HAP-1 (cell line): ENCODE measurements at regions not wholly inside any gene's neighbourhood (a gene's known extent, or its start where the extent isn't known, plus 50 kb on each side); places are given as distances from the start of the nearest gene placed in this dataset.

Experiments
- DNase-seq, 2 experiments: peaks; one replicate each; pipeline ENCODE4 v3.0.0-alpha.2; 2016 to 2020; ENCODE audit warnings: low spot score in 2 of 2
- H3K27me3 ChIP-seq: fragments of 250-450 bp; sonication (Bioruptor Pico); 2 replicates; pipeline ENCODE4 v1.5.1; 2020; ENCODE audit warnings: low read depth, mild to moderate bottlenecking, moderate library complexity
- H3K36me3 ChIP-seq: fragments of 250-450 bp; sonication (Bioruptor Pico); replicated peaks from 2 replicates; pipeline ENCODE4 v1.5.1; 2020; ENCODE audit warnings: mild to moderate bottlenecking
- H3K4me1 ChIP-seq: fragments of 250-450 bp; sonication (Bioruptor Pico); 2 replicates; pipeline ENCODE4 v1.5.1; 2020; ENCODE audit warnings: mild to moderate bottlenecking
- H3K4me3 ChIP-seq: fragments of 250-450 bp; sonication (Bioruptor Pico); 2 replicates; pipeline ENCODE4 v1.5.1; 2020; ENCODE audit warnings: mild to moderate bottlenecking, moderate library complexity
- H3K9me3 ChIP-seq: fragments of 250-450 bp; sonication (Bioruptor Pico); 2 replicates; pipeline ENCODE4 v1.5.1; 2020; ENCODE audit warnings: mild to moderate bottlenecking, moderate library complexity
- in situ Hi-C: fragments of 300-500 bp; cut with MboI; formaldehyde crosslinking; loops from 3 replicates; pipeline ENCODE4 v1.14.3; 2020; ENCODE audit warnings: low sequenced_read_pairs, inconsistent platforms, mixed read lengths

DNA sequence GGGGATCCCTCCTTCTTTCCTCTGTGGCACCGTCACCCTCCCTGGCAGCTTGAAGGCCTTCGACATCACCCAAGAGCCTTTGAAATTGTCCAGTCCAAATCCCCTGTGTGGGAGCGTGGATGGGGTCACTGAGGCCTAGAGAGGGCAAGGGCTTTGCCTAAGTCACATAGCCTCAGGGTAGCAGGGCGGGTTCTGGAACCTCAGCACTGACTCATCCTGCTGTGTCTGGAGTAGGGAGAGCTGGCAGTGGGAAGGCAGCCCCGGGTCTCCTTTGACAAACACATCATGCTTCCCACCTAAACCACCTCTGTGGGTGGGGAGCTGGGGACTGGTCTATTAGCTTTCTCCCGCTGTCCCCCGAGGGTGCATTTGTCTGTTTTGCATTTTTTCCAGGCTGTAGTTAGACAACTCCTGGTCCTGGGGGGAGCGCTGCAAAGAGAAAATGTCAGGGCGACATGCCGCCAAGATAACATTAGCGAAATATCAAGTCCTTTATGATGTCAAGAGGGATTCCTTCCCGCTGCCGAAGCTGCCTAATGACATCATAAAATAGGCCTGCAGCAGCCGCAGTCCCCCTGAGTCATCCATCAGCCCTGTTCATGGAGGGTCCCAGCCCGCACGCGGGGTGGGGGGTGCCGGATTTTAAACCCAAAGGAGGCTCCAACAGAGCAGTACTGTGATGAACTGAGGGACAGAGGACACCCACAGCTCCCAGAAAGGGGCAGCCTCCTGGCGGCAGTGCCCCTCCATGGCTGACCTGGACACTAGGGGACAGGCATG, 77.0 kb upstream of the POU3F1 start:
- in situ Hi-C loops = no loop called here
- Histone ChIP-seq H3K4me3 (no peak overlapping the region), H3K36me3 (no peaks in the 10 kb centered on the region), H3K27me3 (no peaks in the 10 kb centered on the region), H3K4me1 (no peaks in the 10 kb centered on the region), H3K9me3 (no peaks in the 10 kb centered on the region)
- no peak for DNase-seq

DNA sequence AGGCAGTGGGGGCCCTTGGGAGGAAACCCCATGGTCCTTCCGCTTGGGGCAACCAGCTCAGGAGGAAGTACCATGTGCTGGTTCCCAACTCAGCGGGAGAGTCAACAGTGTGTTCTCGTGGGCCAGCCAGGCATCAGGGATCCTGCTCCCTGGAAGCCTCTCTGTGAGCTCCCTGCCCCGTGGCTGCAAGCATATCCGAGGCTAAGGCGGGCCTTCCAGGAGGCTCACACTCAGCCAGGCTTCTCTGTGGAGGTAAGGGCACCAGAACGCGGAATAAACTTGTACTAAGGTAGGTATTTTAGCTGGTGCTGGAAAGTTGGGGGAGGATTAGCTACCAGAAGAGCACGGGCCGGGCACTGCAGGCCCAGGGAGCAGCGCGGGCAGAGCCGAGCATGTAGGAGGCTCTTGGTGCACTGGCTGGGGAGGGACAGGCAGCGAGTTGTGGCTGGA, 74.7 kb upstream of the POU3F1 start:
- Histone ChIP-seq H3K4me1 (no peaks in the 10 kb centered on the region), H3K4me3 (no peak overlapping the region), H3K27me3 (no peaks in the 10 kb centered on the region), H3K9me3 (no peaks in the 10 kb centered on the region), H3K36me3 (no peaks in the 10 kb centered on the region)
- in situ Hi-C loops = no loop called here
- no peak for DNase-seq

DNA sequence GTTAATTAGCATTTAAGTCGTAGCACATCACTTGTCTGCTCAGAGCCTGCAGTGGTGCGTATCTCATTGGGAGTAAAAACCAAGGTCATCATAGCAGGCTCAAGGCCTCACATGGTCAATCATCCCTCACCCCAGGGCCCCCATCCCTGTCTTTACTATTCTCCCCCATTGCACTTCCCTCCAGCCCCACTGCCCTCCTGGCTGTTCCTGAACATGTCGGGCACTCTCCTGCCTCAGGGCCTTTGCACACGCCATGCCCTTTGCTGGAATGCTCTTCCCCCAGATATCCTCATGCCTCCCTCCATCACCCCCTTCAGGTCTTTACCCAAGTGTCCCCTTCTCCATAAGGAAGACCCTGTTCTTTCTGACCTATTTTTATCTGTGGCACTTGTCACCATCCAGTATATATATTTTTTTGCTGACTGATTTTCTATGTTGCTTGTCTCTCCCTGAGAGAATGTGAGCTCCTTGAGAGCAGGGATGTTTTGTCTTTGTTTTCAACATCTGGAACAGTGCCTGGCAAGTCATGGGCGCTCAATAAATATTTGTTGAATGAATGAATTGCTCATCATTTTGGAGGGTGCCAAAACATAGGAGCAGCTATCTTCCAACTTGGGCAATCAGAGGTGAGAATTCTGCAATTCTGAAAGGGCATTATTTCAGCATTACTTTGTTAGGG, 74.1 kb upstream of the POU3F1 start:
- Histone ChIP-seq H3K4me1 (no peaks in the 10 kb centered on the region), H3K9me3 (no peaks in the 10 kb centered on the region), H3K4me3 (no peak overlapping the region), H3K36me3 (no peaks in the 10 kb centered on the region), H3K27me3 (no peaks in the 10 kb centered on the region)
- in situ Hi-C loops = no loop called here
- DNase-seq = no peak

DNA sequence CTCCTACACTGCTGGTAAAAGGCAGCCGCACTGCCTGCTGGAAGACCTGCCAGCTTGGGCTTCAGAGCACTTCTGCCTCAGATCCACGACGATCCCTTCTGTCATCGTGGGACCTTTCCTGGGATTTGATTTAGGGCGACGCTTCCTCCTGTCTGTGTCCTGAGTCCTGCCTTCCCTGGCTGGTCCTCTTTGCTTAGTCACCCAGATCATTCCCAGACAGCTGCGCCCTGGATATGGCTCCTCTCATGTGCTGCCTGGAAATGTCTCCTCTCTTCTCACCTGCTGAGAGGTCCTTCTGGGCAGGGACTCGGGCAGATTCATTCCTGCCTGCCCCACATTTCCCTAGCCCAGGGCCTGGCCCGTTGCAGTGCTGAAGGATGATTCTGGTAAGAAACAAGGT, 72.4 kb upstream of the POU3F1 start:
- Histone ChIP-seq H3K4me1 (no peaks in the 10 kb centered on the region), H3K27me3 (no peaks in the 10 kb centered on the region), H3K4me3 (no peak overlapping the region), H3K36me3 (no peaks in the 10 kb centered on the region), H3K9me3 (no peaks in the 10 kb centered on the region)
- no peak for DNase-seq
- in situ Hi-C loops = no loop called here

DNA sequence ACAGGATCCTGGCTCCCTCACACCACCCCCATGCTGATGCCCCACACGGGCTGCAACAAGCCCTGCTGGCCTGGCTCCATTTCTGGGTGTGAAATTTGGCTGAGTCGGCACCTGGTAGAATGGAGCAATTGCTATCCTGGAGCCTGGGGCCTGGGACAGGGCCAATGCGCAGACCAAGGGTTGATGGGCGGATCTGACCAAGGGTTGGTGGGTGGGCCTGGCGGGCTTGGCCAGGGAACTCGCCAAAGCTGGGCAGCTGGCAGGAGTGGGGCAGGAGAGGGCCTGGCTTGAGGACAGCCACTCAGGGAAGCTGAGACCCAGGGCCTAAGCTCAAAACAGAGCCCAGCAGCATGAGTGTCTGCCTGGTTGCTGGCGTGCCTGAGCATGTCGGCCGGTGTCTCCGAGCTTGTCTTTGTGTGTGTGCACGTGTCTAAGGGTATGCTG, 70.9 kb upstream of the POU3F1 start:
- Histone ChIP-seq H3K36me3 (no peaks in the 10 kb centered on the region), H3K9me3 (no peaks in the 10 kb centered on the region), H3K4me1 (no peaks in the 10 kb centered on the region), H3K27me3 (no peaks in the 10 kb centered on the region), H3K4me3 (no peak overlapping the region)
- DNase-seq = no peak
- in situ Hi-C loops = no loop called here

DNA sequence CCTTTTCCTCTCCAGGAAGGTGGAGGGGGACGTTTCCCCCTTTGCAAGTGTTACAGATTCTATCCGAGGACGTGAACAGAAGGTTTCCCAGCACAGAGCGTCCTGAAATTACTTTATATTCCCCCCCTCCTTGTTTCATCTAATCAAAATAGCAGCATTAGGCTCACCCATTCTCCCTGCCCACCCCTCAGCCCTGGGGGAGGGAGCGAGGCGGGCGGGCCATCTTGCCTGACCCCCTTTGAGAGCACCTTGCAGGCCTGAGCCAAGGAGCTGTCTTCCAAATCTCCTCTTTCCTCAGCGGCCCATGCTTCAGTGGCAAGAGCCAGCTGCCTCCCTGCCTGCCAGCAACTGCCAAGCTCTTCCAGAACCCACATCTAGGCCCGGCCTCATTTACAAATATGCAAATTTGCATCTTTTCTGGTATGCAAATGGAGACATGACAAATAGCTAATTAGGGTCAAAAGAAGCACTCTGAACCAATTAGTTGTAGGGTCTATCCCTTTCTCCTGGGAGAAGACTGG, 69.1 kb upstream of the POU3F1 start:
- no peak for DNase-seq
- no peak overlapping the region for H3K4me3 ChIP-seq
- H3K27me3 ChIP-seq = no peaks in the 10 kb centered on the region
- no peaks in the 10 kb centered on the region for H3K36me3 ChIP-seq
- in situ Hi-C loops = no loop called here
- H3K9me3 ChIP-seq = no peaks in the 10 kb centered on the region
- no peaks in the 10 kb centered on the region for H3K4me1 ChIP-seq

DNA sequence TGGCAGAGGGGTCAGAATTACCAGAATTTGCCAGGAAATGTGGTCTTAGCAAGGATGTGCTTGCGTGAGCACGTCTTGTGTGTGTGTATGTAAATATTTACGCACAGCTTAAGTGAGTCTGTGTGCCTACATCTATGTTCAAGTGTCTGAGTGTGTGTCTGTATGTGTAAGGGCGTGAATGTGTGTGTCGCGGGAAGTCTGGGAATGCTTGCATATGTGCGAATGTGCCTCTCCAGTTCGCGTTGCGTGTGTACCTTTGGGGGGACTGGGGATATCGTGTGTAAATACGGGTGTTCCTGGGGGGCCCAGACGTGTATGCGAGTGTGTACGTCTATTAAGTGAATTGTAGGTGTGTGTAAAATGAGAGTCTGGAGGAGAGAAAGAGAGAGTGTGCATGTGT, 68.6 kb upstream of the POU3F1 start:
- H3K9me3 ChIP-seq = no peaks in the 10 kb centered on the region
- in situ Hi-C loops = no loop called here
- no peak for DNase-seq

DNA sequence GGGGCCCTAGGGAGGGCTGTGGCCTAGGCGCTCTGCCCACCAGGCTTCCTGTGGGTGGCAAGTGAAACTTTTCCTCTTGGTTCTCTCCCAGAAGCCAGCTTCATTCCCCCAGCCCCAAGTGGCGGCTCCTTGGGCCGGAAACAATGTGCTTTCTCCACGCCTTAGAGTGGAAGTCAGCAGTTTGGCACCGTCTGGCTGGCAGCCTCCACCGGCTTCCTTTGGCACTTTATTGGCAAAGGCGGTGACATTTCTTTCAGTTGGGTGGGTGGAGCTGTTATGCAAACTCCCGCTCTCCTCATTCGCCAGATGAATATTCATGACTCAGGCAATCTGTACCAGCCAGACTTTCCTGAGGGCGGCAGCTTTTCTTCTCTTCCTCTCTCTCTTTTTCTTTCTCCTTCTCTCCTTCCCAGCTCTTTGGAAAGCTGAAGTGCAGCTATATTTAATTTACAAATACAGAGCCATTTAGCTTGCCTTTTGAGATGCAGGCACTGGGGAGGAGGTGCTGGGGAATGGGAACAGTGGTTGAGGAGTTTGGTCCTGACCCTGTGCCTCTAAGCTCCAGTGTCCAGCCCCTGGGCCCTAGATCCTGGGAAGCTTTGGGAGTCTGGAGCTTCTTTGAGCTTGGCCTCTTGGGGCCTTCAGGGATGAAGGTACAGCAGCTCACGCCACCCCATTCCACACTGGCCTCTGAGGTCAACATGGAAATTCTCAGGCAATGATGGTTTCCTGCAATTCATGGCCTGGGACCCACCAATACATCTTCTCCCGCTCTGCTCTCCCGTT, 67.8 kb upstream of the POU3F1 start:
- no peak for DNase-seq
- Histone ChIP-seq H3K4me3 (no peak overlapping the region), H3K36me3 (no peaks in the 10 kb centered on the region), H3K9me3 (no peaks in the 10 kb centered on the region), H3K4me1 (no peaks in the 10 kb centered on the region), H3K27me3 (no peaks in the 10 kb centered on the region)
- in situ Hi-C loops = no loop called here

More for the DNA sequence above, 68.6 kb upstream of the POU3F1 start:
- Histone ChIP-seq H3K36me3 (no peaks in the 10 kb centered on the region), H3K4me1 (no peaks in the 10 kb centered on the region), H3K27me3 (no peaks in the 10 kb centered on the region), H3K4me3 (no peak overlapping the region)

DNA sequence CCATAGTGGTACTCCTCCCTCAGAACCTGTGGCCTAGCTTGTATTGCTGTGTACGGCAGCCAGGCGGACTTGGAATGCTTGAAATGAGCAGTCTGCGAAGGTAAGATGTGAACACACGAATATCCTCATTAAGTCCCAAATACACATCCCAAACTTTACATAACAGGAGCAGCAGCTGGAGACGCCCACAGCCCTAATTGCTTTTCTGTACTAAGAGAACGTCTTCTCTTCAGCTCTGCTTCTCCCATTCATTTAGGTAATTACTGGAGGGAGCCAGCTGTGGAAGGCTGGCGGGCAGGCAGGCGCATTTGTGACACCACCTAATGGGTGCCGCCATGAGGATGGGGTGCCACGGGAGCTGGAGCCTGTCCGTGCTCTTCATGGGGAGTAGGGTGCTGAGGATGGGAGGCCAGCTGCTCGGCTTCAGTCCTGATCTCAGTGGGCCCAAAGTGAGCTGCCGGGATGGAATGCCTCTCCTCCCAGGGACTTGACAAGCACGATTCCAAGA, 66.6 kb upstream of the POU3F1 start:
- in situ Hi-C loops = no loop called here
- H3K36me3 ChIP-seq = no peaks in the 10 kb centered on the region

DNA sequence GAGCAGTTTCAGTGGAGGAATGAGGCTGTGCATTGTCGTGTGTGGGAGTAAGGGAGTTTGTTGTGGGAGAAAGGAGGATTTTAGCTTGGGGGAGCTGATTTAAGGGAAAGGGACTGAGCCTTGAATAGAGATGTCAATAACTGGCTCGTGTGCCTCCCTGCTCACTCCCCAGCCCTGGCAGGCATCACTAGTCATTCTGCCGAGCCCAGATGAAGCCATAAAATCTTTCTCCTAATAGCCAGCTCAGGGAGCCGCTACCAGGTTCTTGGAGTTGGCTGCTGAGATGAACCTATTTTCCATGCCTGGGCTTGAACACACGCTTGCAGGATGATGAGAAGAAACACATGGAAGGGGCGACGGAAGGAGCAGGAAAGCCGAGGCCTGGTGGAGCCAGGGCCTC, 65.0 kb upstream of the POU3F1 start:
- no peak for DNase-seq
- Histone ChIP-seq H3K27me3 (no peaks in the 10 kb centered on the region), H3K9me3 (no peaks in the 10 kb centered on the region), H3K4me3 (no peak overlapping the region), H3K4me1 (no peaks in the 10 kb centered on the region), H3K36me3 (no peaks in the 10 kb centered on the region)
- in situ Hi-C loops = no loop called here

More for the DNA sequence above, 66.6 kb upstream of the POU3F1 start:
- DNase-seq = no peak
- no peak overlapping the region for H3K4me3 ChIP-seq
- H3K27me3 ChIP-seq = no peaks in the 10 kb centered on the region
- H3K9me3 ChIP-seq = no peaks in the 10 kb centered on the region
- no peaks in the 10 kb centered on the region for H3K4me1 ChIP-seq

DNA sequence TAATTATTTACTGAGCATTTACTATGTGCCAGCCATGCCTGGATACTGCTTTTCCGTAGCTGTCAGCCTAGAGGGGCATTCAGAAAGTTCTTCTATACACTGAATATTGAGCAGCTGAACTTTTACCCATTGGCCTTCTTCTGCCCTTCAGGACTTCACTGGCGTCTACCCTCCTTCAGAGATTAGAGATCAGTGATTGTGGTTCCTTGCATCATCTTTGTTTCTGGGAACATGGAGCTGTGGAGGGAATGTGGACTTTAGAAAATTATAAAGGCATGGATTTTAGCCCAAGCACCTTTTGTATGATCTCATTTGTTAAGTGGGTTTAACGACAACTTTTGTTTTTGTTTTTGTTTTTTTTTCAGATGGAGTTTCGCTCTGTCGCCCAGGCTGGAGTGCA, 58.7 kb upstream of the POU3F1 start:
- no peak overlapping the region for H3K4me3 ChIP-seq
- H3K9me3 ChIP-seq = no peaks in the 10 kb centered on the region
- in situ Hi-C loops = no loop called here
- H3K27me3 ChIP-seq = no peaks in the 10 kb centered on the region
- H3K36me3 ChIP-seq = no peaks in the 10 kb centered on the region
- DNase-seq = no peak
- no peaks in the 10 kb centered on the region for H3K4me1 ChIP-seq

DNA sequence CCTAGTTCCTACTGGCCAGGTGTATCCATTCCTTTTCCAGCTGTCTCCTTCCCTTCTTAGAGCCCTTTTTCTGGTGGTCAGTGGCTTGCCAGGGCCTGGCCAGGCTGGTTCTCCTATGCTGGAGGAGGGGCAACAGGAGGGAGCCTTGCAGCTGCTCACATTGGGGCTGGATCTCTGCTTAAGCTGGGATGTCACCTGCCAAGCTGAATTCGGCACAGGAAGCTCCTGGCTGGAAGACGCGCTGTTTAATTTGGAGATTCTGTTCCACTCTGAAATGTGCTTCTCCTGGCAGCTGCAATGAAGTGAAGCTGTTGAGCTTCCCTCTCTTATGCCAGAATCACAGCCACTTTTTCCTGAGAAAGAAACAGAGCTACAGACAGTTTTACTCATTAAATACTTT, 56.0 kb upstream of the POU3F1 start:
- H3K4me1 ChIP-seq = peaks cover 2% of the 10 kb centered on the region
- H3K9me3 ChIP-seq = no peaks in the 10 kb centered on the region
- no peak for DNase-seq
- no peak overlapping the region for H3K4me3 ChIP-seq
- no peaks in the 10 kb centered on the region for H3K27me3 ChIP-seq
- no peaks in the 10 kb centered on the region for H3K36me3 ChIP-seq
- in situ Hi-C loops = no loop called here

DNA sequence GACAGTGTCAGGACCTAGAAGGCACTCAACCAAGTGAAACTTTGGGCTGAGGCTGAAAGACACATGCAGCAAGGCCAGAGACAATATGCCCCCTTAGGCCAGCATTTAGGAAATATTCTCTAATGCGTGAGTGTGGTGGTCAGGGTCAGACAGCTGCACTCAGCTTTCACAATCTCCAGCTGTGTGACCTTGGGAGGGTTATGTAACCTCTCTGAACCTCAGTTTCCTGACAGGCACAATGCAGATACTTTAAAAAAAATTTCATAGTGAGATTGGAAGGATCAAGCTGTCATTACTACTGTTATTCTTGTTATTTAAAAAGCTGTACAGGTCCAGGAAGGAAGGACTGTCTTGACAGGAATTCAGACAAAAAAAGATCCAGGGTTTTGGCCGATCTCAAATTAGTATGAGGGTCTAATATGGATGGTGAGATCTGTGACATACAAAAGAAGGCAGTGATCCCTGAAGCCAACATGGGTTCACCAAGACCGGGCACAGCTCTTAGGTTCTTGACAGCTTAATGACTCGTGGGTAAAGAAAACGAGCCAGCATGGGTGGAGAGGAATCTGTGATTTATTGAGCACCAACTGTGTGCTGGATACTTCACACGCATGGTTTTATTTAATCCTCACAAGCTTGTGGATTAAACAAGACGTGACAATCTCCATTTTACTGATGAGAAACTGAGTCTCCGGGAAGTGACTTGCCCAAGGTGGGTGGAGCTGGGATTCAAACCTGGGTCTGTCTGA, 54.6 kb upstream of the POU3F1 start:
- H3K4me3 ChIP-seq = no peak overlapping the region
- DNase-seq = no peak
- in situ Hi-C loops = no loop called here

More for the DNA sequence above, 54.6 kb upstream of the POU3F1 start:
- H3K4me1 ChIP-seq = peaks cover 16% of the 10 kb centered on the region
- H3K36me3 ChIP-seq = no peaks in the 10 kb centered on the region
- no peaks in the 10 kb centered on the region for H3K9me3 ChIP-seq
- H3K27me3 ChIP-seq = no peaks in the 10 kb centered on the region
